MM.1S (cell line): ENCODE measurements at regions not wholly inside any gene's neighbourhood (a gene's known extent, or its start where the extent isn't known, plus 50 kb on each side); places are given as distances from the start of the nearest gene placed in this dataset.

Experiments used
- DNase-seq: peaks from one replicate; pipeline ENCODE4 v3.0.0-alpha.2; 2015
- H2AFZ ChIP-seq: fragments of 300-600 bp; sonication (generic); 2 replicates; pipeline ENCODE4 v1.6.0; 2016; ENCODE audit warnings: antibody characterized with exemption, low read length
- H3F3A ChIP-seq: fragments of 300-600 bp; sonication (generic); 2 replicates; pipeline ENCODE4 v1.6.1; 2016; ENCODE audit warnings: mild to moderate bottlenecking, antibody characterized with exemption, low read length, moderate library complexity, mixed read lengths; ENCODE audit not compliant: insufficient read depth
- H3K27ac ChIP-seq: fragments of 300-600 bp; sonication (generic); 2 replicates; pipeline ENCODE4 v1.5.1; 2016; ENCODE audit warnings: mild to moderate bottlenecking, low read length
- H3K27me3 ChIP-seq: fragments of 300-600 bp; sonication (generic); replicated peaks from 2 replicates; pipeline ENCODE4 v1.6.0; 2016; ENCODE audit warnings: low read length; ENCODE audit not compliant: insufficient read depth
- H3K36me3 ChIP-seq: fragments of 300-600 bp; sonication (generic); replicated peaks from 2 replicates; pipeline ENCODE4 v1.6.1; 2016; ENCODE audit warnings: mild to moderate bottlenecking, low read length, mixed read lengths; ENCODE audit not compliant: insufficient read depth
- H3K4me1 ChIP-seq: fragments of 300-600 bp; sonication (generic); 2 replicates; pipeline ENCODE4 v1.6.1; 2016; ENCODE audit warnings: low read length, mixed read lengths
- H3K4me2 ChIP-seq: fragments of 300-600 bp; sonication (generic); 2 replicates; pipeline ENCODE4 v1.6.0; 2016; ENCODE audit warnings: low read depth, low read length
- H3K4me3 ChIP-seq: fragments of 300-600 bp; sonication (generic); 2 replicates; pipeline ENCODE4 v1.5.1; 2016; ENCODE audit warnings: low read length, mixed read lengths
- H3K79me2 ChIP-seq: fragments of 300-600 bp; sonication (generic); 2 replicates; pipeline ENCODE4 v1.6.1; 2016; ENCODE audit warnings: mixed run types, low read length, mixed read lengths
- H3K9ac ChIP-seq: fragments of 300-600 bp; sonication (generic); 2 replicates; pipeline ENCODE4 v1.6.1; 2016; ENCODE audit warnings: low read length, mixed read lengths
- H3K9me2 ChIP-seq: fragments of 300-600 bp; sonication (generic); replicated peaks from 2 replicates; pipeline ENCODE4 v1.6.1; 2016; ENCODE audit warnings: mild to moderate bottlenecking, low read length, mixed read lengths; ENCODE audit not compliant: insufficient read depth
- H3K9me3 ChIP-seq: fragments of 300-600 bp; sonication (generic); replicated peaks from 2 replicates; pipeline ENCODE4 v1.6.1; 2016; ENCODE audit warnings: mild to moderate bottlenecking, low read length, mixed read lengths; ENCODE audit not compliant: insufficient read depth
- H4K20me1 ChIP-seq: fragments of 300-600 bp; sonication (generic); 2 replicates; pipeline ENCODE4 v1.6.1; 2016; ENCODE audit warnings: mild to moderate bottlenecking, low read length, moderate library complexity, mixed read lengths; ENCODE audit not compliant: insufficient read depth
- CTCF ChIP-seq: fragments of 300-600 bp; sonication (generic); IDR thresholded peaks from 2 replicates; pipeline ENCODE4 v1.5.1; 2016; ENCODE audit warnings: antibody characterized with exemption, low read length, mixed read lengths
- EZH2 ChIP-seq: fragments of 300-600 bp; sonication (generic); optimal IDR thresholded peaks from 2 replicates; pipeline ENCODE3; 2017; ENCODE audit warnings: low read depth, mild to moderate bottlenecking, antibody characterized with exemption, low read length, mixed read lengths
- EZH2phosphoT487 ChIP-seq: fragments of 300-600 bp; sonication (generic); IDR thresholded peaks from 2 replicates; pipeline ENCODE4 v1.6.1; 2018; ENCODE audit warnings: antibody characterized with exemption, low read length

DNA sequence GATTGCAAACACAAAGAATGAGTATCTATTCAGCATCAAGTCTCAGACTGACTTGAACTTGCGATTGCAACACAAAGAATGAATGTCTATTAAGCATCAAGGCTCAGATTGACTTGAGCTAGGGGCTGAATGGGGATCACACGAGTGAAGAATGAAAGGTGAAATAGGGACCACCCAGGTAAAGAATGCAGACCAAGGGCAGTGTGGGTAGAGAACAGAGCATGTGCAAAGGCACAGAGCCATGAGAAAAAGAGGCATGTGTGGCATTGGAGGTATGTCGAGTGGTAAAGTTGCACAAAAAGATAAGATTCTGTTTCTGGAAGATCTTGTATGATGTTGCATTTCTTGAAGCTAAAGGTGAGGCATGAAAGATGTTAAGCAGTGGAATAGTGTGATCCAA lies 119.4 kb upstream of the GPR149 start:
- no peak overlapping the region for H3K4me2 ChIP-seq
- TF ChIP-seq EZH2phosphoT487: no peak
- TF ChIP-seq CTCF: no peak
- TF ChIP-seq EZH2: no peak
- no peaks in the 10 kb centered on the region for H4K20me1 ChIP-seq
- H3K9me3 ChIP-seq: no peaks in the 10 kb centered on the region
- H3K9me2 ChIP-seq: no peaks in the 10 kb centered on the region
- H3K4me3 ChIP-seq: no peak overlapping the region
- no peak for DNase-seq
- H3K27me3 ChIP-seq: peaks cover 6% of the 10 kb centered on the region; the same call in 1 of the 2 replicates
- no peaks in the 10 kb centered on the region for H3K4me1 ChIP-seq
- no peaks in the 10 kb centered on the region for H3K36me3 ChIP-seq
- H2AFZ ChIP-seq: no peak overlapping the region
- H3K9ac ChIP-seq: no peak overlapping the region
- H3K79me2 ChIP-seq: no peaks in the 10 kb centered on the region
- H3K27ac ChIP-seq: no peak overlapping the region
- H3F3A ChIP-seq: 0 out of 2 replicates have a peak, but pooled peaks cover 8% of the 10 kb centered on the region

DNA sequence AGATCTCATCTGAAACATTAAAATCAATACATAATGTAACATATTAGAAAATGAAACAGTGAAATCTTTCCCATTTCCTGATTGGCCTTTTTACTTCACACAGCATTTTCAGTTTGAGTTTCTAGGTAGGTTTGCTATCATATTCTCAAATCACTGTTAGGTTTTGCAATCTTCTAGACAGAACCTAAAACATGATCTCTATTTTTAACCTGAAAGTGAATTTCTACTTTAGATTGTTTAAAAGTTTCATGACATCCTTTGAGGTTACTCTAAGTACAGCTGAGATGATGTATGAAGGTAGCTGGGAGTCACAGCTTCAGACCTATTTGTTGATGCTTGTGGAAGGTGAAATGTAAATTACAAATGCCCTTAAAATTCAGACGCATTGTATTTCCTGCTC lies 118.4 kb upstream of the GPR149 start:
- no peak overlapping the region for H3K4me3 ChIP-seq
- H3F3A ChIP-seq: 0 out of 2 replicates have a peak, but pooled peaks cover 8% of the 10 kb centered on the region
- H3K4me1 ChIP-seq: no peaks in the 10 kb centered on the region
- no peaks in the 10 kb centered on the region for H4K20me1 ChIP-seq
- H3K9me3 ChIP-seq: no peaks in the 10 kb centered on the region
- no peak overlapping the region for H3K27ac ChIP-seq
- no peaks in the 10 kb centered on the region for H3K36me3 ChIP-seq
- no peaks in the 10 kb centered on the region for H3K79me2 ChIP-seq
- H2AFZ ChIP-seq: no peak overlapping the region
- DNase-seq: peak; percentile 68
- peaks cover 6% of the 10 kb centered on the region; the same call in 1 of the 2 replicates for H3K27me3 ChIP-seq
- TF ChIP-seq EZH2phosphoT487 (no peak), EZH2 (no peak), CTCF (no peak)
- no peak overlapping the region for H3K9ac ChIP-seq
- no peak overlapping the region for H3K4me2 ChIP-seq
- H3K9me2 ChIP-seq: no peaks in the 10 kb centered on the region

DNA sequence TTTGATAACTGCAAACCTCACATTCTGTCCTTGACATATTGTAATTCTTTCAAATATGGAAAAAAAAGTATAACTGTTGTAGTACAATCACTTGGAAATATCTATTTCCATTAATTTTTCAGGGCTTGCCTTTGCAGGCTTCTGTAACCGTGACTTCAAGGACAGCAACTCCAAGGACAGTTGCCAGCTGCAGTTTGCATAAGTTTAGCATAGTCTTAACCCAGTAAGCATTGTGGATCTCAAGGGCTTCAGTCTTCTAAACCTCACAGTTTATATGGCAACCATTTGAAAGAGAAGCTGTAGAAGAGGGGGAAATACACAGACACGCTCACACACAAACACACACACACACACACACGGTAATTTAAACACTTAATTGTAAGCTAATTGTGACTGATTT lies 112.8 kb upstream of the GPR149 start:
- no peaks in the 10 kb centered on the region for H3K9me3 ChIP-seq
- TF ChIP-seq EZH2phosphoT487: no peak
- no peak for TF ChIP-seq EZH2
- no peak for TF ChIP-seq CTCF
- no peak overlapping the region for H3K4me2 ChIP-seq
- no peaks in the 10 kb centered on the region for H3K4me1 ChIP-seq
- 0 out of 2 replicates have a peak, but pooled peaks cover 6% of the 10 kb centered on the region for H3K27me3 ChIP-seq
- H4K20me1 ChIP-seq: no peaks in the 10 kb centered on the region
- no peak overlapping the region for H3K9ac ChIP-seq
- no peaks in the 10 kb centered on the region for H3K79me2 ChIP-seq
- no peak overlapping the region for H2AFZ ChIP-seq
- H3K27ac ChIP-seq: no peak overlapping the region
- no peak for DNase-seq
- H3K9me2 ChIP-seq: no peaks in the 10 kb centered on the region
- H3F3A ChIP-seq: no peaks in the 10 kb centered on the region
- no peaks in the 10 kb centered on the region for H3K36me3 ChIP-seq
- no peak overlapping the region for H3K4me3 ChIP-seq
